GM23338 (cell line): ENCODE measurements at regions not wholly inside any gene's neighbourhood (a gene's known extent, or its start where the extent isn't known, plus 50 kb on each side); places are given as distances from the start of the nearest gene placed in this dataset.

Experiments
- ATAC-seq: fragments of 200-7000 bp; cut with Tn5 transposase; 3 replicates; pipeline ENCODE4 v1.9.1; 2020
- DNase-seq: peaks from one replicate; pipeline ENCODE4 v3.0.0-alpha.2; 2015; ENCODE audit warnings: low spot score
- H2AFZ ChIP-seq: fragments of 200-600 bp; sonication (generic); 2 replicates; pipeline ENCODE4 v1.8.0; 2016; ENCODE audit warnings: antibody characterized with exemption, mild to moderate bottlenecking, moderate library complexity
- H3F3A ChIP-seq: fragments of 200-600 bp; sonication (generic); replicated peaks from 2 replicates; pipeline ENCODE4 v1.8.0; 2017; ENCODE audit warnings: antibody characterized with exemption, mixed run types, low read depth
- H3K27ac ChIP-seq: fragments of 200-600 bp; sonication (generic); 2 replicates; pipeline ENCODE4 v1.6.1; 2016; ENCODE audit warnings: low read depth
- H3K27me3 ChIP-seq: fragments of 200-600 bp; sonication (generic); 2 replicates; pipeline ENCODE4 v1.8.0; 2016; ENCODE audit warnings: mild to moderate bottlenecking, mixed run types, moderate library complexity; ENCODE audit not compliant: insufficient read depth
- H3K36me3 ChIP-seq: fragments of 200-600 bp; sonication (generic); 2 replicates; pipeline ENCODE4 v1.8.0; 2016; ENCODE audit warnings: mild to moderate bottlenecking; ENCODE audit not compliant: insufficient read depth
- H3K4me1 ChIP-seq: fragments of 200-600 bp; sonication (generic); 2 replicates; pipeline ENCODE4 v1.8.0; 2016; ENCODE audit warnings: mild to moderate bottlenecking, moderate library complexity; ENCODE audit not compliant: insufficient read depth
- H3K4me2 ChIP-seq: fragments of 200-600 bp; sonication (generic); 2 replicates; pipeline ENCODE4 v1.7.1; 2017; ENCODE audit warnings: mixed run types
- H3K4me3 ChIP-seq: fragments of 200-600 bp; sonication (generic); 2 replicates; pipeline ENCODE4 v1.6.1; 2016; ENCODE audit warnings: mixed run types
- H3K79me2 ChIP-seq: fragments of 200-600 bp; sonication (generic); replicated peaks from 2 replicates; pipeline ENCODE4 v1.8.0; 2017; ENCODE audit warnings: mild to moderate bottlenecking; ENCODE audit not compliant: insufficient read depth
- H3K9me2 ChIP-seq: fragments of 200-600 bp; sonication (generic); 2 replicates; pipeline ENCODE4 v1.8.0; 2017; ENCODE audit not compliant: insufficient read depth
- H4K20me1 ChIP-seq: fragments of 200-600 bp; sonication (generic); replicated peaks from 2 replicates; pipeline ENCODE4 v1.8.0; 2017; ENCODE audit warnings: mild to moderate bottlenecking; ENCODE audit not compliant: insufficient read depth
- H3K27ac Mint-ChIP-seq: 2 replicates; pipeline ENCODE4 v1.8.0; 2020; ENCODE audit warnings: inconsistent platforms, mild to moderate bottlenecking, moderate library complexity, mixed read lengths
- H3K27me3 Mint-ChIP-seq: 3 replicates; pipeline ENCODE4 v1.8.0; 2022; ENCODE audit warnings: low read depth, mild to moderate bottlenecking, moderate library complexity, mixed read lengths, inconsistent platforms; ENCODE audit not compliant: insufficient read depth, poor library complexity
- H3K36me3 Mint-ChIP-seq: 3 replicates; pipeline ENCODE4 v1.8.0; 2021; ENCODE audit warnings: low read depth, mild to moderate bottlenecking, inconsistent platforms, moderate library complexity, mixed read lengths
- H3K4me1 Mint-ChIP-seq: 3 replicates; pipeline ENCODE4 v1.8.0; 2020; ENCODE audit warnings: mild to moderate bottlenecking, inconsistent platforms, mixed read lengths
- H3K4me3 Mint-ChIP-seq: 3 replicates; pipeline ENCODE4 v1.8.0; 2021; ENCODE audit warnings: moderate library complexity, mild to moderate bottlenecking, inconsistent platforms, mixed read lengths
- H3K9me3 Mint-ChIP-seq: 3 replicates; pipeline ENCODE4 v1.8.0; 2020; ENCODE audit warnings: moderate library complexity, mild to moderate bottlenecking, inconsistent platforms, mixed read lengths
- CREB1 ChIP-seq: fragments of 250-450 bp; sonication (Bioruptor Pico); IDR thresholded peaks from 2 replicates; pipeline ENCODE4 v1.5.0; 2020; ENCODE audit warnings: low read depth, mild to moderate bottlenecking, moderate library complexity
- EZH2 ChIP-seq: fragments of 200-600 bp; sonication (generic); IDR thresholded peaks from one replicate; pipeline ENCODE4 v1.8.0; 2017; ENCODE audit warnings: antibody characterized with exemption, mild to moderate bottlenecking, low read depth; ENCODE audit not compliant: unreplicated experiment
- EZH2phosphoT487 ChIP-seq: fragments of 200-600 bp; sonication (generic); IDR thresholded peaks from one replicate; pipeline ENCODE4 v1.8.1; 2018; ENCODE audit warnings: antibody characterized with exemption; ENCODE audit not compliant: unreplicated experiment
- JUNB ChIP-seq: IDR thresholded peaks from one replicate; pipeline ENCODE4 v1.6.1; 2016; ENCODE audit warnings: antibody characterized with exemption; ENCODE audit not compliant: unreplicated experiment
- NANOG ChIP-seq: IDR thresholded peaks from 2 replicates; pipeline ENCODE4 v1.6.1; 2016; ENCODE audit warnings: antibody characterized with exemption, borderline replicate concordance
- POLR2AphosphoS5 ChIP-seq: IDR thresholded peaks from 2 replicates; pipeline ENCODE4 v1.6.1; 2016; ENCODE audit warnings: antibody characterized with exemption, low read depth
- STAT1 ChIP-seq: IDR thresholded peaks from one replicate; pipeline ENCODE4 v1.6.1; 2016; ENCODE audit warnings: antibody characterized with exemption; ENCODE audit not compliant: unreplicated experiment
- ZNF114 ChIP-seq: fragments of 250-450 bp; sonication (Bioruptor Pico); IDR thresholded peaks from 2 replicates; pipeline ENCODE4 v1.5.0; 2020; ENCODE audit warnings: mild to moderate bottlenecking, moderate library complexity
- ZNF331 ChIP-seq: fragments of 250-450 bp; sonication (Bioruptor Pico); IDR thresholded peaks from 2 replicates; pipeline ENCODE4 v1.5.0; 2020; ENCODE audit warnings: low read depth, mild to moderate bottlenecking, moderate library complexity
- TF ChIP-seq, protein P1 (sequence below): IDR thresholded peaks from one replicate; pipeline ENCODE4 v1.6.1; 2018; ENCODE audit warnings: antibody characterized with exemption; ENCODE audit not compliant: unreplicated experiment
- TF ChIP-seq, protein P2 (sequence below): fragments of 250-450 bp; sonication (Bioruptor Pico); IDR thresholded peaks from 2 replicates; pipeline ENCODE4 v1.5.0; 2020; ENCODE audit warnings: mild to moderate bottlenecking, moderate library complexity
- TF ChIP-seq, protein P3 (sequence below): IDR thresholded peaks from 2 replicates; pipeline ENCODE4 v1.6.1; 2016; ENCODE audit warnings: antibody characterized with exemption
- TF ChIP-seq, protein P4 (sequence below), 2 experiments: fragments of 200-600 bp in 1 of 2; sonication (generic) in 1 of 2; conservative IDR thresholded peaks; 2 replicates each; pipeline versions ENCODE4 v1.5.1 to v1.6.1; 2016 to 2017; ENCODE audit warnings: antibody characterized with exemption in 2 of 2, low read depth in 2 of 2, mild to moderate bottlenecking in 2 of 2, moderate library complexity in 1 of 2

DNA sequence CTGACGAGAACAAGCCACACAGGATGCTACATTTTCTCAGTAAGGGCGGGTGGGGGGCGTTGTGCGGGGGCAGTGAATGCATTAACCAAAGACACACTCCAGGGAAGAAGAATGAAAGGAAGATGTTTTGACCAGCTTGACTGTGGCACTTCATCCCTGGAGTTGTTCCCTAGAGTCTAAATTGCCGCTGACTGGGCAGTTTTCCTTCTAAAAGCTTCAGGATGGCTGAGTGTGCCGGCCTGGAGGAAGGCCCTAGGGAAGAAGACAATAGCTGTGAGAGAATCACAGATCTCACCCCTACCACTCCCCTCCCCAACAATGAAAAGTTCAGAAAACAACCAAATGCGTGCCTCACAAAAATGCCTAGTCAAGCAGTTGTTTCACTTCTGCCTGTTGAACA is 67.2 kb downstream of the NKX2-1 start:
- Mint-ChIP-seq H3K27me3 (peaks cover 6% of the 10 kb centered on the region), H3K9me3 (no peaks in the 10 kb centered on the region; the same call in 2 of the 3 replicates)
- H3K79me2 ChIP-seq, result no peaks in the 10 kb centered on the region

More for the DNA sequence above, 67.2 kb downstream of the NKX2-1 start:
- H4K20me1 ChIP-seq, result no peaks in the 10 kb centered on the region
- TF ChIP-seq, protein P1, sequence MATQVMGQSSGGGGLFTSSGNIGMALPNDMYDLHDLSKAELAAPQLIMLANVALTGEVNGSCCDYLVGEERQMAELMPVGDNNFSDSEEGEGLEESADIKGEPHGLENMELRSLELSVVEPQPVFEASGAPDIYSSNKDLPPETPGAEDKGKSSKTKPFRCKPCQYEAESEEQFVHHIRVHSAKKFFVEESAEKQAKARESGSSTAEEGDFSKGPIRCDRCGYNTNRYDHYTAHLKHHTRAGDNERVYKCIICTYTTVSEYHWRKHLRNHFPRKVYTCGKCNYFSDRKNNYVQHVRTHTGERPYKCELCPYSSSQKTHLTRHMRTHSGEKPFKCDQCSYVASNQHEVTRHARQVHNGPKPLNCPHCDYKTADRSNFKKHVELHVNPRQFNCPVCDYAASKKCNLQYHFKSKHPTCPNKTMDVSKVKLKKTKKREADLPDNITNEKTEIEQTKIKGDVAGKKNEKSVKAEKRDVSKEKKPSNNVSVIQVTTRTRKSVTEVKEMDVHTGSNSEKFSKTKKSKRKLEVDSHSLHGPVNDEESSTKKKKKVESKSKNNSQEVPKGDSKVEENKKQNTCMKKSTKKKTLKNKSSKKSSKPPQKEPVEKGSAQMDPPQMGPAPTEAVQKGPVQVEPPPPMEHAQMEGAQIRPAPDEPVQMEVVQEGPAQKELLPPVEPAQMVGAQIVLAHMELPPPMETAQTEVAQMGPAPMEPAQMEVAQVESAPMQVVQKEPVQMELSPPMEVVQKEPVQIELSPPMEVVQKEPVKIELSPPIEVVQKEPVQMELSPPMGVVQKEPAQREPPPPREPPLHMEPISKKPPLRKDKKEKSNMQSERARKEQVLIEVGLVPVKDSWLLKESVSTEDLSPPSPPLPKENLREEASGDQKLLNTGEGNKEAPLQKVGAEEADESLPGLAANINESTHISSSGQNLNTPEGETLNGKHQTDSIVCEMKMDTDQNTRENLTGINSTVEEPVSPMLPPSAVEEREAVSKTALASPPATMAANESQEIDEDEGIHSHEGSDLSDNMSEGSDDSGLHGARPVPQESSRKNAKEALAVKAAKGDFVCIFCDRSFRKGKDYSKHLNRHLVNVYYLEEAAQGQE, result no peak
- TF ChIP-seq EZH2 (no peak), ZNF331 (no peak), ZNF114 (CRISPR knock-in tag) (no peak), STAT1 (no peak), POLR2AphosphoS5 (no peak), CREB1 (CRISPR knock-in tag) (no peak), EZH2phosphoT487 (no peak), JUNB (no peak), NANOG (no peak)
- TF ChIP-seq, protein P2, sequence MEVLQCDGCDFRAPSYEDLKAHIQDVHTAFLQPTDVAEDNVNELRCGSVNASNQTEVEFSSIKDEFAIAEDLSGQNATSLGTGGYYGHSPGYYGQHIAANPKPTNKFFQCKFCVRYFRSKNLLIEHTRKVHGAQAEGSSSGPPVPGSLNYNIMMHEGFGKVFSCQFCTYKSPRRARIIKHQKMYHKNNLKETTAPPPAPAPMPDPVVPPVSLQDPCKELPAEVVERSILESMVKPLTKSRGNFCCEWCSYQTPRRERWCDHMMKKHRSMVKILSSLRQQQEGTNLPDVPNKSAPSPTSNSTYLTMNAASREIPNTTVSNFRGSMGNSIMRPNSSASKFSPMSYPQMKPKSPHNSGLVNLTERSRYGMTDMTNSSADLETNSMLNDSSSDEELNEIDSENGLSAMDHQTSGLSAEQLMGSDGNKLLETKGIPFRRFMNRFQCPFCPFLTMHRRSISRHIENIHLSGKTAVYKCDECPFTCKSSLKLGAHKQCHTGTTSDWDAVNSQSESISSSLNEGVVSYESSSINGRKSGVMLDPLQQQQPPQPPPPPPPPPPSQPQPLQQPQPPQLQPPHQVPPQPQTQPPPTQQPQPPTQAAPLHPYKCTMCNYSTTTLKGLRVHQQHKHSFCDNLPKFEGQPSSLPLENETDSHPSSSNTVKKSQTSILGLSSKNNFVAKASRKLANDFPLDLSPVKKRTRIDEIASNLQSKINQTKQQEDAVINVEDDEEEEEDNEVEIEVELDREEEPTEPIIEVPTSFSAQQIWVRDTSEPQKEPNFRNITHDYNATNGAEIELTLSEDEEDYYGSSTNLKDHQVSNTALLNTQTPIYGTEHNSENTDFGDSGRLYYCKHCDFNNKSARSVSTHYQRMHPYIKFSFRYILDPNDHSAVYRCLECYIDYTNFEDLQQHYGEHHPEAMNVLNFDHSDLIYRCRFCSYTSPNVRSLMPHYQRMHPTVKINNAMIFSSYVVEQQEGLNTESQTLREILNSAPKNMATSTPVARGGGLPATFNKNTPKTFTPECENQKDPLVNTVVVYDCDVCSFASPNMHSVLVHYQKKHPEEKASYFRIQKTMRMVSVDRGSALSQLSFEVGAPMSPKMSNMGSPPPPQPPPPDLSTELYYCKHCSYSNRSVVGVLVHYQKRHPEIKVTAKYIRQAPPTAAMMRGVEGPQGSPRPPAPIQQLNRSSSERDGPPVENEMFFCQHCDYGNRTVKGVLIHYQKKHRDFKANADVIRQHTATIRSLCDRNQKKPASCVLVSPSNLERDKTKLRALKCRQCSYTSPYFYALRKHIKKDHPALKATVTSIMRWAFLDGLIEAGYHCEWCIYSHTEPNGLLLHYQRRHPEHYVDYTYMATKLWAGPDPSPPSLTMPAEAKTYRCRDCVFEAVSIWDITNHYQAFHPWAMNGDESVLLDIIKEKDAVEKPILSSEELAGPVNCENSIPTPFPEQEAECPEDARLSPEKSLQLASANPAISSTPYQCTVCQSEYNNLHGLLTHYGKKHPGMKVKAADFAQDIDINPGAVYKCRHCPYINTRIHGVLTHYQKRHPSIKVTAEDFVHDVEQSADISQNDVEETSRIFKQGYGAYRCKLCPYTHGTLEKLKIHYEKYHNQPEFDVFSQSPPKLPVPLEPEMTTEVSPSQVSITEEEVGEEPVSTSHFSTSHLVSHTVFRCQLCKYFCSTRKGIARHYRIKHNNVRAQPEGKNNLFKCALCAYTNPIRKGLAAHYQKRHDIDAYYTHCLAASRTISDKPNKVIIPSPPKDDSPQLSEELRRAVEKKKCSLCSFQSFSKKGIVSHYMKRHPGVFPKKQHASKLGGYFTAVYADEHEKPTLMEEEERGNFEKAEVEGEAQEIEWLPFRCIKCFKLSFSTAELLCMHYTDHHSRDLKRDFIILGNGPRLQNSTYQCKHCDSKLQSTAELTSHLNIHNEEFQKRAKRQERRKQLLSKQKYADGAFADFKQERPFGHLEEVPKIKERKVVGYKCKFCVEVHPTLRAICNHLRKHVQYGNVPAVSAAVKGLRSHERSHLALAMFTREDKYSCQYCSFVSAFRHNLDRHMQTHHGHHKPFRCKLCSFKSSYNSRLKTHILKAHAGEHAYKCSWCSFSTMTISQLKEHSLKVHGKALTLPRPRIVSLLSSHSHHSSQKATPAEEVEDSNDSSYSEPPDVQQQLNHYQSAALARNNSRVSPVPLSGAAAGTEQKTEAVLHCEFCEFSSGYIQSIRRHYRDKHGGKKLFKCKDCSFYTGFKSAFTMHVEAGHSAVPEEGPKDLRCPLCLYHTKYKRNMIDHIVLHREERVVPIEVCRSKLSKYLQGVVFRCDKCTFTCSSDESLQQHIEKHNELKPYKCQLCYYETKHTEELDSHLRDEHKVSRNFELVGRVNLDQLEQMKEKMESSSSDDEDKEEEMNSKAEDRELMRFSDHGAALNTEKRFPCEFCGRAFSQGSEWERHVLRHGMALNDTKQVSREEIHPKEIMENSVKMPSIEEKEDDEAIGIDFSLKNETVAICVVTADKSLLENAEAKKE (CRISPR knock-in tag), result no peak
- TF ChIP-seq, protein P3, sequence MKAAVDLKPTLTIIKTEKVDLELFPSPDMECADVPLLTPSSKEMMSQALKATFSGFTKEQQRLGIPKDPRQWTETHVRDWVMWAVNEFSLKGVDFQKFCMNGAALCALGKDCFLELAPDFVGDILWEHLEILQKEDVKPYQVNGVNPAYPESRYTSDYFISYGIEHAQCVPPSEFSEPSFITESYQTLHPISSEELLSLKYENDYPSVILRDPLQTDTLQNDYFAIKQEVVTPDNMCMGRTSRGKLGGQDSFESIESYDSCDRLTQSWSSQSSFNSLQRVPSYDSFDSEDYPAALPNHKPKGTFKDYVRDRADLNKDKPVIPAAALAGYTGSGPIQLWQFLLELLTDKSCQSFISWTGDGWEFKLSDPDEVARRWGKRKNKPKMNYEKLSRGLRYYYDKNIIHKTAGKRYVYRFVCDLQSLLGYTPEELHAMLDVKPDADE, result no peak
- TF ChIP-seq, protein P4, sequence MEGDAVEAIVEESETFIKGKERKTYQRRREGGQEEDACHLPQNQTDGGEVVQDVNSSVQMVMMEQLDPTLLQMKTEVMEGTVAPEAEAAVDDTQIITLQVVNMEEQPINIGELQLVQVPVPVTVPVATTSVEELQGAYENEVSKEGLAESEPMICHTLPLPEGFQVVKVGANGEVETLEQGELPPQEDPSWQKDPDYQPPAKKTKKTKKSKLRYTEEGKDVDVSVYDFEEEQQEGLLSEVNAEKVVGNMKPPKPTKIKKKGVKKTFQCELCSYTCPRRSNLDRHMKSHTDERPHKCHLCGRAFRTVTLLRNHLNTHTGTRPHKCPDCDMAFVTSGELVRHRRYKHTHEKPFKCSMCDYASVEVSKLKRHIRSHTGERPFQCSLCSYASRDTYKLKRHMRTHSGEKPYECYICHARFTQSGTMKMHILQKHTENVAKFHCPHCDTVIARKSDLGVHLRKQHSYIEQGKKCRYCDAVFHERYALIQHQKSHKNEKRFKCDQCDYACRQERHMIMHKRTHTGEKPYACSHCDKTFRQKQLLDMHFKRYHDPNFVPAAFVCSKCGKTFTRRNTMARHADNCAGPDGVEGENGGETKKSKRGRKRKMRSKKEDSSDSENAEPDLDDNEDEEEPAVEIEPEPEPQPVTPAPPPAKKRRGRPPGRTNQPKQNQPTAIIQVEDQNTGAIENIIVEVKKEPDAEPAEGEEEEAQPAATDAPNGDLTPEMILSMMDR (conservative IDR thresholded peaks at IDR 0.05; ENCODE audit: low read depth in 2 of 2), result no peak
- ATAC-seq (peak; percentile 35; the same call in 2 of the 3 replicates), DNase-seq (no peak)
- H3K4me3 ChIP-seq, result no peak overlapping the region
- H3K4me1 Mint-ChIP-seq, result peaks cover 19% of the 10 kb centered on the region
- no peak overlapping the region; the same call in 1 of the 2 replicates for H3K27ac Mint-ChIP-seq
- H3K4me1 ChIP-seq, result peaks cover 10% of the 10 kb centered on the region
- H3K36me3 Mint-ChIP-seq, result no peaks in the 10 kb centered on the region
- H3K36me3 ChIP-seq, result no peaks in the 10 kb centered on the region
- H3F3A ChIP-seq, result no peaks in the 10 kb centered on the region
- H2AFZ ChIP-seq, result no peak overlapping the region
- no peaks in the 10 kb centered on the region for H3K9me2 ChIP-seq
- H3K4me2 ChIP-seq, result no peak overlapping the region
- H3K27ac ChIP-seq, result no peak overlapping the region
- H3K27me3 ChIP-seq, result no peaks in the 10 kb centered on the region; the same call in 1 of the 2 replicates
- no peak overlapping the region for H3K4me3 Mint-ChIP-seq
